ENCODE measurements at regions not wholly inside any gene's neighbourhood (a gene's known extent, or its start where the extent isn't known, plus 50 kb on each side); places are given as distances from the start of the nearest gene placed in this dataset.

- no peaks in the 10 kb centered on the region for H4K20me1 ChIP-seq (ENCODE audit: control insufficient read depth, extremely low read depth, insufficient read depth, low read length)
- H3K36me3 ChIP-seq (ENCODE audit: control insufficient read depth in 2 of 2, extremely low read depth in 1 of 2, insufficient read depth in 2 of 2, low read length in 2 of 2), result no peaks in the 10 kb centered on the region
- H3K4me1 ChIP-seq (ENCODE audit: control insufficient read depth, extremely low read depth, insufficient read depth, low read length), result peaks cover 3% of the 10 kb centered on the region
- FAIRE-seq (no peak), DNase-seq (ENCODE audit: low read depth, low spot score) (no peak)
- H2AFZ ChIP-seq (ENCODE audit: control insufficient read depth, low read length), result no peak overlapping the region
- H3K9me3 ChIP-seq (ENCODE audit: control insufficient read depth, low read depth, low read length), result no peaks in the 10 kb centered on the region
- no peak overlapping the region for H3K4me2 ChIP-seq (ENCODE audit: control insufficient read depth, extremely low read depth, insufficient read depth, low read depth, low read length)
- H3K79me2 ChIP-seq (ENCODE audit: control insufficient read depth, insufficient read depth, low read length), result no peaks in the 10 kb centered on the region
- no peak overlapping the region for H3K4me3 ChIP-seq (ENCODE audit: control insufficient read depth in 2 of 3, extremely low read depth in 1 of 3, insufficient read depth in 2 of 3, low read depth in 1 of 3, low read length in 3 of 3)
- dilution Hi-C loops (cut with MboI; ENCODE audit: extremely low pct_ligation_motif_present, low sequenced_read_pairs), result no loop called here
- H3K9me1 ChIP-seq (ENCODE audit: control insufficient read depth, extremely low read depth, insufficient read depth, low read length), result no peaks in the 10 kb centered on the region
- no peak overlapping the region for H3K9ac ChIP-seq (ENCODE audit: control insufficient read depth, extremely low read depth, insufficient read depth, low read length)
- TF ChIP-seq CTCF (optimal IDR thresholded peaks at IDR 0.05 in 1 of 3, IDR thresholded peaks at IDR 0.05 in 1 of 3, conservative IDR thresholded peaks at IDR 0.05 in 1 of 3; ENCODE audit: extremely low read depth in 1 of 3, insufficient read depth in 2 of 3, low read length in 3 of 3) (no peak), EZH2 (IDR thresholded peaks at IDR 0.05; ENCODE audit: low read length) (no peak)
- H3K27ac ChIP-seq (ENCODE audit: control insufficient read depth, insufficient read depth, low read length), result no peak overlapping the region
- H3K27me3 ChIP-seq (ENCODE audit: control insufficient read depth, extremely low read depth, insufficient read depth, low read length), result no peaks in the 10 kb centered on the region
These were observed 81.1 kb upstream of the ZNF280D start for GRCh38 chr15:56814429-56814828.

GRCh38 chr15:56813995-56814394, 80.7 kb upstream of the ZNF280D start:
- Histone ChIP-seq H3K9ac (ENCODE audit: control insufficient read depth, extremely low read depth, insufficient read depth, low read length) (no peak overlapping the region), H3K27me3 (ENCODE audit: control insufficient read depth, extremely low read depth, insufficient read depth, low read length) (no peaks in the 10 kb centered on the region), H3K4me3 (ENCODE audit: control insufficient read depth in 2 of 3, extremely low read depth in 1 of 3, insufficient read depth in 2 of 3, low read depth in 1 of 3, low read length in 3 of 3) (no peak overlapping the region), H3K4me2 (ENCODE audit: control insufficient read depth, extremely low read depth, insufficient read depth, low read depth, low read length) (no peak overlapping the region), H3K36me3 (ENCODE audit: control insufficient read depth in 2 of 2, extremely low read depth in 1 of 2, insufficient read depth in 2 of 2, low read length in 2 of 2) (no peaks in the 10 kb centered on the region), H3K9me1 (ENCODE audit: control insufficient read depth, extremely low read depth, insufficient read depth, low read length) (no peaks in the 10 kb centered on the region), H3K9me3 (ENCODE audit: control insufficient read depth, low read depth, low read length) (no peaks in the 10 kb centered on the region), H3K4me1 (ENCODE audit: control insufficient read depth, extremely low read depth, insufficient read depth, low read length) (peaks cover 3% of the 10 kb centered on the region), H4K20me1 (ENCODE audit: control insufficient read depth, extremely low read depth, insufficient read depth, low read length) (no peaks in the 10 kb centered on the region), H3K79me2 (ENCODE audit: control insufficient read depth, insufficient read depth, low read length) (no peaks in the 10 kb centered on the region), H2AFZ (ENCODE audit: control insufficient read depth, low read length) (no peak overlapping the region), H3K27ac (ENCODE audit: control insufficient read depth, insufficient read depth, low read length) (no peak overlapping the region)
- DNase-seq (ENCODE audit: low read depth, low spot score) (no peak), FAIRE-seq (no peak)
- dilution Hi-C loops (cut with MboI; ENCODE audit: extremely low pct_ligation_motif_present, low sequenced_read_pairs), result no loop called here
- TF ChIP-seq EZH2 (IDR thresholded peaks at IDR 0.05; ENCODE audit: low read length) (no peak), CTCF (optimal IDR thresholded peaks at IDR 0.05 in 1 of 3, IDR thresholded peaks at IDR 0.05 in 1 of 3, conservative IDR thresholded peaks at IDR 0.05 in 1 of 3; ENCODE audit: extremely low read depth in 1 of 3, insufficient read depth in 2 of 3, low read length in 3 of 3) (no peak)
